Natural killer cell (primary cell): ENCODE measurements at regions not wholly inside any gene's neighbourhood (a gene's known extent, or its start where the extent isn't known, plus 50 kb on each side); places are given as distances from the start of the nearest gene placed in this dataset.

Experiments
- ATAC-seq, 3 donors: fragments of 150-1000 bp in 2 of 3; fragments of 200-7000 bp in 1 of 3; cut with Tn5 transposase; 1 replicate in 1 of 3; 2 replicates in 2 of 3; pipeline ENCODE4 v1.10.0; 2021; ENCODE audit warnings: mild to moderate bottlenecking in 2 of 3, moderate library complexity in 2 of 3
- DNase-seq, 2 donors: peaks; one replicate each; pipeline versions ENCODE4 v3.0.0 to v3.0.0-alpha.2; 2013 to 2021; ENCODE audit warnings: mixed read lengths in 1 of 2
- H3K27ac ChIP-seq: one replicate; pipeline ENCODE4 v1.5.1; 2013; ENCODE audit warnings: mild to moderate bottlenecking, low read length
- H3K27me3 ChIP-seq: one replicate; pipeline ENCODE4 v1.6.1; 2013; ENCODE audit warnings: low read length; ENCODE audit not compliant: control insufficient read depth, insufficient read depth
- H3K36me3 ChIP-seq: one replicate; pipeline ENCODE4 v1.6.1; 2013; ENCODE audit warnings: low read length; ENCODE audit not compliant: control insufficient read depth, insufficient read depth
- H3K4me1 ChIP-seq: one replicate; pipeline ENCODE4 v1.6.1; 2013; ENCODE audit warnings: low read length; ENCODE audit not compliant: control insufficient read depth, insufficient read depth
- H3K4me3 ChIP-seq: one replicate; pipeline ENCODE4 v1.5.1; 2013; ENCODE audit warnings: low read length
- H3K9me3 ChIP-seq: one replicate; pipeline ENCODE4 v1.6.1; 2013; ENCODE audit warnings: low read length; ENCODE audit not compliant: control insufficient read depth, insufficient read depth
- H3K27ac Mint-ChIP-seq, 2 donors: one replicate each; pipeline ENCODE4 v1.8.0; 2022; ENCODE audit warnings: mild to moderate bottlenecking in 2 of 2, mixed read lengths in 2 of 2, moderate library complexity in 1 of 2
- H3K27me3 Mint-ChIP-seq, 2 donors: one replicate each; pipeline ENCODE4 v1.8.0; 2022; ENCODE audit warnings: low read depth in 2 of 2, mixed read lengths in 2 of 2
- H3K36me3 Mint-ChIP-seq: one replicate; pipeline ENCODE4 v1.8.0; 2022; ENCODE audit warnings: mixed read lengths
- H3K4me1 Mint-ChIP-seq, 2 donors: one replicate each; pipeline ENCODE4 v1.8.0; 2022; ENCODE audit warnings: mixed read lengths in 2 of 2
- H3K4me3 Mint-ChIP-seq: one replicate; pipeline ENCODE4 v1.8.0; 2022; ENCODE audit warnings: mild to moderate bottlenecking, moderate library complexity, mixed read lengths
- H3K9me3 Mint-ChIP-seq, 2 donors: one replicate each; pipeline ENCODE4 v1.8.0; 2022; ENCODE audit warnings: mixed read lengths in 2 of 2
- WGBS: methylation state at CpG from one replicate; pipeline ENCODE4 v1.1.7; 2013; ENCODE audit warnings: missing lambda C conversion rate; ENCODE audit not compliant: insufficient coverage; 5-methylcytosine and 5-hydroxymethylcytosine counted together
- intact Hi-C: fragments of 100-400 bp; cut with micrococcal nuclease; formaldehyde crosslinking; loops from one replicate; pipeline ENCODE4 v1.14.2; 2022
- TF ChIP-seq, protein P1 (sequence below): fragments of 200-600 bp; IDR thresholded peaks from one replicate; pipeline ENCODE4 v1.8.0; 2022; ENCODE audit warnings: antibody characterized with exemption

GRCh38 chr5:96562614-96563013 lies 99.6 kb upstream of the CAST start:
- no peak for DNase-seq
- TF ChIP-seq, protein P1, sequence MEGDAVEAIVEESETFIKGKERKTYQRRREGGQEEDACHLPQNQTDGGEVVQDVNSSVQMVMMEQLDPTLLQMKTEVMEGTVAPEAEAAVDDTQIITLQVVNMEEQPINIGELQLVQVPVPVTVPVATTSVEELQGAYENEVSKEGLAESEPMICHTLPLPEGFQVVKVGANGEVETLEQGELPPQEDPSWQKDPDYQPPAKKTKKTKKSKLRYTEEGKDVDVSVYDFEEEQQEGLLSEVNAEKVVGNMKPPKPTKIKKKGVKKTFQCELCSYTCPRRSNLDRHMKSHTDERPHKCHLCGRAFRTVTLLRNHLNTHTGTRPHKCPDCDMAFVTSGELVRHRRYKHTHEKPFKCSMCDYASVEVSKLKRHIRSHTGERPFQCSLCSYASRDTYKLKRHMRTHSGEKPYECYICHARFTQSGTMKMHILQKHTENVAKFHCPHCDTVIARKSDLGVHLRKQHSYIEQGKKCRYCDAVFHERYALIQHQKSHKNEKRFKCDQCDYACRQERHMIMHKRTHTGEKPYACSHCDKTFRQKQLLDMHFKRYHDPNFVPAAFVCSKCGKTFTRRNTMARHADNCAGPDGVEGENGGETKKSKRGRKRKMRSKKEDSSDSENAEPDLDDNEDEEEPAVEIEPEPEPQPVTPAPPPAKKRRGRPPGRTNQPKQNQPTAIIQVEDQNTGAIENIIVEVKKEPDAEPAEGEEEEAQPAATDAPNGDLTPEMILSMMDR, result no peak
- H3K4me3 ChIP-seq, result no peak overlapping the region
- no peak overlapping the region for H3K4me3 Mint-ChIP-seq
- H3K27ac Mint-ChIP-seq, result no peak overlapping the region
- no peaks in the 10 kb centered on the region for H3K36me3 Mint-ChIP-seq
- intact Hi-C loops, result no loop called here
- H3K27me3 ChIP-seq, result no peaks in the 10 kb centered on the region
- H3K4me1 ChIP-seq, result no peaks in the 10 kb centered on the region
- H3K9me3 Mint-ChIP-seq, result no peaks in the 10 kb centered on the region
- no peak for ATAC-seq
- no peaks in the 10 kb centered on the region for H3K36me3 ChIP-seq
- peaks cover 8 to 10% of the 10 kb centered on the region in 2 donors for H3K4me1 Mint-ChIP-seq
- no peaks in the 10 kb centered on the region for H3K9me3 ChIP-seq
- H3K27ac ChIP-seq, result no peak overlapping the region
- H3K27me3 Mint-ChIP-seq, result peaks cover 6 to 11% of the 10 kb centered on the region in 2 donors

- no peak for DNase-seq
- H3K9me3 Mint-ChIP-seq, result no peaks in the 10 kb centered on the region
- peaks cover 0 to 10% of the 10 kb centered on the region in 2 donors for H3K27me3 Mint-ChIP-seq
- no peak overlapping the region for H3K4me3 Mint-ChIP-seq
- TF ChIP-seq, protein P1, result no peak
- Histone ChIP-seq H3K4me3 (no peak overlapping the region), H3K27ac (no peak overlapping the region), H3K4me1 (no peaks in the 10 kb centered on the region), H3K9me3 (no peaks in the 10 kb centered on the region), H3K36me3 (no peaks in the 10 kb centered on the region), H3K27me3 (no peaks in the 10 kb centered on the region)
- intact Hi-C loops, result no loop called here
- no peak overlapping the region for H3K27ac Mint-ChIP-seq
- ATAC-seq, result no peak
- no peaks in the 10 kb centered on the region for H3K36me3 Mint-ChIP-seq
- 92% methylated on average over 3 of the region's 3 CpGs for WGBS
- peaks cover 8 to 10% of the 10 kb centered on the region in 2 donors for H3K4me1 Mint-ChIP-seq
These were observed 98.4 kb upstream of the CAST start for GRCh38 chr5:96563816-96564215.

DNA sequence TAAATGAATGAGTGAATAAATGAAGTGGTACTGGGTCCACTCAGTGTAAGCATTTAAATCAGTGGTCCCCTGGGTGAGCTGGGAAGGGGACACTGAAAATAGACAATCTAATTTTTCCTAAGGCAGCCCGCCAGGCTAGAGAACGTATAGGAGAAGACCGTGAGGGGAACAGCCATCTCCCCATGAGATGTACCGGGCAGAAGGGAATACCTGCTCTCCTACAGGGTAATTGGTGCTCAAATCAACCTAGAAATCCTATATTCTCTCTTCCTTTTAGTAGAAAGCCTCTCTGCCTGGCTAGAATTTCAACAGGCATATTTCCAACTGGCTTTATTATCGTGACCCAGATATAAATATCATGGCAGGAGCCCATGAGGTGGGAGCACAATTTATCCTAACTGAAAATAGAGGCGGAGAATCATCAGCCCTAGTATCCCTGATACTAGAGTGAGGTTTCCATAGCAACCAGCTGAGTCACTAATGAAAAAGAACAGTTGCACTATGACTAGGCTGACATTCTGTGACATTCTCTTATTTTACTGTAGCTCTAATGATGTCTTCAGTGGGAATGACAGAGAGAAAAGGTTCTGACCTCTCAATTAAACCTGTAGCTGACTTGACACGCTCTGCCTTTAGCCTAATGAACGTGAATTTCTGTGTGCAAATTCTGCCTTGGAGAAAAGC lies 96.5 kb upstream of the CAST start:
- Mint-ChIP-seq H3K36me3 (no peaks in the 10 kb centered on the region), H3K27me3 (peaks cover 8 to 9% of the 10 kb centered on the region in 2 donors), H3K4me3 (no peak overlapping the region), H3K4me1 (peaks cover 8 to 10% of the 10 kb centered on the region in 2 donors), H3K9me3 (no peaks in the 10 kb centered on the region), H3K27ac (no peak overlapping the region)
- DNase-seq, result no peak
- Histone ChIP-seq H3K4me1 (no peaks in the 10 kb centered on the region), H3K27ac (no peak overlapping the region), H3K36me3 (no peaks in the 10 kb centered on the region), H3K27me3 (no peaks in the 10 kb centered on the region), H3K9me3 (no peaks in the 10 kb centered on the region), H3K4me3 (no peak overlapping the region)
- WGBS, result 78% methylated on average over 8 of the region's 8 CpGs
- intact Hi-C loops, result no loop called here
- TF ChIP-seq, protein P1, result no peak
- no peak for ATAC-seq
